Head of caudate nucleus (tissue), 42 donors: ENCODE measurements at regions not wholly inside any gene's neighbourhood (a gene's known extent, or its start where the extent isn't known, plus 50 kb on each side); places are given as distances from the start of the nearest gene placed in this dataset.

Source experiments
- DNase-seq, 42 donors: peaks; one replicate each; pipeline versions ENCODE4 v3.0.0 to v3.0.0-alpha.2; 2020 to 2021; ENCODE audit warnings: mixed read lengths in 7 of 42
- intact Hi-C: fragments of 100-400 bp; cut with DNase I; formaldehyde crosslinking; loops from one replicate; pipeline ENCODE4 v1.15.0; 2022

DNA sequence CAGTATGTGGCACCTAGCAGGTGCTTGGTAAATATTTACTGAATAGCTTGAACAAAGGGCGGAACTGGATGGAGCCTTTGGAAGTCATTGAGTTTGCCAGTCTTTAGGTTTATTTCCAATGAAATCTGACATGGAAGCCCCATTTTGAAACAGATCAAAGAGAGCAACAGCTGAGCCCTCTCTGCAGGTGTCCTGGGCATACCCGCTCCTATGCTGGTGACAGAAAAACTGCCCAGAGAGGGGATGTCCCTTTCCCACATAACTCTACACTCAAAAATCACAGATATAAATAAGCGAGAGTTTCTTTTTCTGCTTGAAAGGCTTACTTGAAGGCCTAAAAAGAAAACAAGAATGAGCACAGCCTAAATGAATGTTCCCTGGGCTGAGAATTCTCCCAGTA lies 53.0 kb upstream of the RALY start:
- DNase-seq, result no peak
- intact Hi-C loops, result no loop called here
